Keratinocyte (primary cell): ENCODE measurements at regions not wholly inside any gene's neighbourhood (a gene's known extent, or its start where the extent isn't known, plus 50 kb on each side); places are given as distances from the start of the nearest gene placed in this dataset.

Experiments
- DNase-seq: peaks from one replicate; pipeline ENCODE4 v3.0.0-alpha.2; 2011; ENCODE audit warnings: low read depth, missing footprints, low spot score
- FAIRE-seq: peaks from 2 replicates; lab custom pipeline; 2011; peaks lifted over from hg19 to GRCh38; lab: Jason Lieb, UNC
- H2AFZ ChIP-seq: 2 replicates; pipeline ENCODE4 v1.6.0; 2012; ENCODE audit warnings: low read length, control low read depth, inconsistent platforms; ENCODE audit not compliant: control insufficient read depth
- H3K27ac ChIP-seq: 2 replicates; pipeline ENCODE4 v1.5.1; 2011; ENCODE audit warnings: low read length; ENCODE audit not compliant: control insufficient read depth, insufficient read depth
- H3K27me3 ChIP-seq: 3 replicates; pipeline ENCODE4 v1.6.0; 2011; ENCODE audit warnings: low read length; ENCODE audit not compliant: control insufficient read depth, insufficient read depth; ENCODE audit errors: extremely low read depth
- H3K36me3 ChIP-seq, 2 experiments: 2 replicates in 1 of 2; 3 replicates in 1 of 2; pipeline ENCODE4 v1.5.1; 2011; ENCODE audit warnings: low read length in 2 of 2, mild to moderate bottlenecking in 1 of 2; ENCODE audit not compliant: control insufficient read depth in 2 of 2, insufficient read depth in 2 of 2; ENCODE audit errors: extremely low read depth in 1 of 2
- H3K4me1 ChIP-seq: 3 replicates; pipeline ENCODE4 v1.5.1; 2011; ENCODE audit warnings: low read length; ENCODE audit not compliant: control insufficient read depth, insufficient read depth; ENCODE audit errors: extremely low read depth
- H3K4me2 ChIP-seq: 3 replicates; pipeline ENCODE4 v1.6.0; 2011; ENCODE audit warnings: low read depth, low read length; ENCODE audit not compliant: control insufficient read depth, insufficient read depth; ENCODE audit errors: extremely low read depth
- H3K4me3 ChIP-seq, 3 experiments: fragments of 200-600 bp in 1 of 3; sonication (generic) in 1 of 3; 2 replicates in 2 of 3; 3 replicates in 1 of 3; pipeline ENCODE4 v1.5.1; 2011 to 2016; ENCODE audit warnings: low read length in 3 of 3, mild to moderate bottlenecking in 3 of 3, control low read depth in 2 of 3, inconsistent platforms in 1 of 3, low read depth in 1 of 3, mixed read lengths in 1 of 3, mixed run types in 1 of 3, moderate library complexity in 1 of 3; ENCODE audit not compliant: control insufficient read depth in 2 of 3, insufficient read depth in 2 of 3; ENCODE audit errors: extremely low read depth in 1 of 3
- H3K79me2 ChIP-seq: 2 replicates; pipeline ENCODE4 v1.6.0; 2012; ENCODE audit warnings: low read length; ENCODE audit not compliant: control insufficient read depth, insufficient read depth
- H3K9ac ChIP-seq: 3 replicates; pipeline ENCODE4 v1.6.0; 2011; ENCODE audit warnings: low read length; ENCODE audit not compliant: control insufficient read depth, insufficient read depth; ENCODE audit errors: extremely low read depth
- H3K9me1 ChIP-seq: 3 replicates; pipeline ENCODE4 v1.6.0; 2011; ENCODE audit warnings: low read length; ENCODE audit not compliant: control insufficient read depth, insufficient read depth; ENCODE audit errors: extremely low read depth
- H3K9me3 ChIP-seq: 2 replicates; pipeline ENCODE4 v1.5.1; 2012; ENCODE audit warnings: low read depth, low read length; ENCODE audit not compliant: control insufficient read depth
- H4K20me1 ChIP-seq: 3 replicates; pipeline ENCODE4 v1.6.0; 2011; ENCODE audit warnings: low read length; ENCODE audit not compliant: control insufficient read depth, insufficient read depth; ENCODE audit errors: extremely low read depth
- EZH2 ChIP-seq: IDR thresholded peaks from one replicate; pipeline ENCODE4 v1.6.1; 2012; ENCODE audit warnings: inconsistent platforms, mild to moderate bottlenecking, low read length, moderate library complexity
- dilution Hi-C: fragments of 300-500 bp; cut with MboI; formaldehyde crosslinking; loops from one replicate; pipeline ENCODE4 v1.7.0; 2020; ENCODE audit warnings: low sequenced_read_pairs; ENCODE audit not compliant: extremely low pct_ligation_motif_present
- TF ChIP-seq, protein P1 (sequence below), 3 experiments: IDR thresholded peaks in 1 of 3; conservative IDR thresholded peaks in 1 of 3; optimal IDR thresholded peaks in 1 of 3; 2 replicates in 2 of 3; 3 replicates in 1 of 3; pipeline versions ENCODE3 to v1.5.1; 2011; ENCODE audit warnings: low read length in 3 of 3, mild to moderate bottlenecking in 3 of 3, moderate library complexity in 2 of 3, control low read depth in 1 of 3, inconsistent platforms in 1 of 3; ENCODE audit not compliant: insufficient read depth in 2 of 3; ENCODE audit errors: extremely low read depth in 1 of 3

DNA sequence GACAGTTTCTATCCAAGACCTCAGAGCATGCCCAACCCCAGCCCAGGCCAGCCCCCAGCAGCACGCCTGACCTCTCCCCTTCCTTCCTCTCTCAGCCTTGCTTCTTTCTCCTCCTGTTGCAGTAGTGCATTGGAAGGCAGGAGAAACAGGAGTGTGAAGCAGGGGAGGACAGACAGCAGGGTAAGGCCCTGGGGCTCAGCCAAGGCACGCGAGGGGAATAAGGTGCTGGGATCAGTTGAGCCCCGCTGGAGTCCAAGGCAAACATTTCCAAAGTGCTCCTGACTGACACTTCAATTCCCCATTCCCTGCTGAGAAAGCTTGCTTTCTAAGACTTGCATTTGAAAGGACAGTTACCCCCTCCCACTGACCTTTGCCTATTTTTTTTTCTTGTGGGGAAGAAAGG, 73.1 kb upstream of the OLFM4 start:
- no peak for FAIRE-seq
- no peak for TF ChIP-seq EZH2
- TF ChIP-seq, protein P1, sequence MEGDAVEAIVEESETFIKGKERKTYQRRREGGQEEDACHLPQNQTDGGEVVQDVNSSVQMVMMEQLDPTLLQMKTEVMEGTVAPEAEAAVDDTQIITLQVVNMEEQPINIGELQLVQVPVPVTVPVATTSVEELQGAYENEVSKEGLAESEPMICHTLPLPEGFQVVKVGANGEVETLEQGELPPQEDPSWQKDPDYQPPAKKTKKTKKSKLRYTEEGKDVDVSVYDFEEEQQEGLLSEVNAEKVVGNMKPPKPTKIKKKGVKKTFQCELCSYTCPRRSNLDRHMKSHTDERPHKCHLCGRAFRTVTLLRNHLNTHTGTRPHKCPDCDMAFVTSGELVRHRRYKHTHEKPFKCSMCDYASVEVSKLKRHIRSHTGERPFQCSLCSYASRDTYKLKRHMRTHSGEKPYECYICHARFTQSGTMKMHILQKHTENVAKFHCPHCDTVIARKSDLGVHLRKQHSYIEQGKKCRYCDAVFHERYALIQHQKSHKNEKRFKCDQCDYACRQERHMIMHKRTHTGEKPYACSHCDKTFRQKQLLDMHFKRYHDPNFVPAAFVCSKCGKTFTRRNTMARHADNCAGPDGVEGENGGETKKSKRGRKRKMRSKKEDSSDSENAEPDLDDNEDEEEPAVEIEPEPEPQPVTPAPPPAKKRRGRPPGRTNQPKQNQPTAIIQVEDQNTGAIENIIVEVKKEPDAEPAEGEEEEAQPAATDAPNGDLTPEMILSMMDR (optimal IDR thresholded peaks at IDR 0.05 in 1 of 3, IDR thresholded peaks at IDR 0.05 in 1 of 3, conservative IDR thresholded peaks at IDR 0.05 in 1 of 3; ENCODE audit: extremely low read depth in 1 of 3, insufficient read depth in 2 of 3, low read length in 3 of 3): no peak
- H3K79me2 ChIP-seq: no peaks in the 10 kb centered on the region
- H2AFZ ChIP-seq: no peak overlapping the region
- no peak for DNase-seq
- H3K9me1 ChIP-seq: no peaks in the 10 kb centered on the region
- no peaks in the 10 kb centered on the region for H3K4me1 ChIP-seq
- H3K4me3 ChIP-seq: no peak overlapping the region
- dilution Hi-C loops: no loop called here
- no peaks in the 10 kb centered on the region for H4K20me1 ChIP-seq
- H3K36me3 ChIP-seq: no peaks in the 10 kb centered on the region
- no peaks in the 10 kb centered on the region for H3K9me3 ChIP-seq
- no peak overlapping the region for H3K27ac ChIP-seq
- no peak overlapping the region for H3K4me2 ChIP-seq
- no peak overlapping the region for H3K9ac ChIP-seq
- no peaks in the 10 kb centered on the region for H3K27me3 ChIP-seq

DNA sequence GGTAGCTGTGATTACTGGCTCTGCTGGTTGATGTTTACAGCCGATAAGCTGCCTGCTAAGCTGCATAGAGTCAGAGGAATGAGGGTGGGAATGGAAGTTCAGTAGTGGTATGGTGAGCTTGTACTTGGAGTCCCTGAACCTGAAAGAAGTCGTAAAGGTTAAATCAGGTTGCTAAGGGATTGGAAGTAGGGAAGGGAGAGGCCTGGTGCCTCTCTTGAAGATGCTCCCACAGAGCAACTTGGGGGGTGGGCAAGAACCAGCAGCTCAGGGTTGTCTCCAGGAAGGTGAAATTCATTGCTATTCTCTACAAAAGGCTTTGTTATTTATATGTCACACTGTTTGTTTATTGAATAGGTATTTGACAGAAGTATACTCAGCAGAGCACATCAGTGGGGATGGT, 73.8 kb upstream of the OLFM4 start:
- Histone ChIP-seq H3K9me3 (no peaks in the 10 kb centered on the region), H3K9me1 (no peaks in the 10 kb centered on the region), H3K27me3 (no peaks in the 10 kb centered on the region), H3K4me1 (no peaks in the 10 kb centered on the region), H3K9ac (no peak overlapping the region), H3K27ac (no peak overlapping the region), H2AFZ (no peak overlapping the region), H4K20me1 (no peaks in the 10 kb centered on the region), H3K36me3 (no peaks in the 10 kb centered on the region), H3K4me3 (no peak overlapping the region), H3K79me2 (no peaks in the 10 kb centered on the region), H3K4me2 (no peak overlapping the region)
- FAIRE-seq (no peak), DNase-seq (no peak)
- TF ChIP-seq, protein P1 (optimal IDR thresholded peaks at IDR 0.05 in 1 of 3, IDR thresholded peaks at IDR 0.05 in 1 of 3, conservative IDR thresholded peaks at IDR 0.05 in 1 of 3; ENCODE audit: extremely low read depth in 1 of 3, insufficient read depth in 2 of 3, low read length in 3 of 3): no peak
- no peak for TF ChIP-seq EZH2
- dilution Hi-C loops: no loop called here
